H1 (cell line): ENCODE measurements at regions not wholly inside any gene's neighbourhood (a gene's known extent, or its start where the extent isn't known, plus 50 kb on each side); places are given as distances from the start of the nearest gene placed in this dataset.

ENCODE experiments used
- CTCF ChIA-PET: fragments of 300-600 bp; sonication (Branson Sonifier 250); formaldehyde crosslinking; loops from one replicate; lab custom pipeline; 2021; ENCODE audit not compliant: partially characterized antibody; lab: Charles Lee
- POLR2A ChIA-PET: fragments of 300-600 bp; sonication (Branson Sonifier 250); formaldehyde crosslinking; loops from one replicate; lab custom pipeline; 2021; ENCODE audit warnings: inconsistent platforms; ENCODE audit not compliant: partially characterized antibody; lab: Charles Lee
- DNase-seq, 2 experiments: peaks; one replicate each; pipeline versions ENCODE4 v3.0.0 to v3.0.0-alpha.2; 2010 to 2022; ENCODE audit warnings: low spot score in 2 of 2, low read depth in 1 of 2, mixed read lengths in 1 of 2
- FAIRE-seq: peaks from 2 replicates; lab custom pipeline; 2011; peaks lifted over from hg19 to GRCh38; lab: Jason Lieb, UNC
- H2AFZ ChIP-seq: 2 replicates; pipeline ENCODE4 v1.8.1; 2012; ENCODE audit warnings: low read length, inconsistent platforms
- H2AK5ac ChIP-seq: 2 replicates; pipeline ENCODE4 v1.6.1; 2013; ENCODE audit warnings: low read depth, low read length
- H2BK120ac ChIP-seq: replicated peaks from 2 replicates; pipeline ENCODE3; 2013; ENCODE audit warnings: low read depth, low read length, inconsistent platforms
- H2BK12ac ChIP-seq: 2 replicates; pipeline ENCODE4 v1.6.1; 2013; ENCODE audit warnings: low read depth, low read length
- H2BK15ac ChIP-seq: 2 replicates; pipeline ENCODE4 v1.6.1; 2013; ENCODE audit warnings: low read length
- H2BK20ac ChIP-seq: 2 replicates; pipeline ENCODE4 v1.6.1; 2013; ENCODE audit warnings: low read length
- H2BK5ac ChIP-seq: 2 replicates; pipeline ENCODE4 v1.6.1; 2013; ENCODE audit warnings: low read depth, low read length
- H3K14ac ChIP-seq: 2 replicates; pipeline ENCODE4 v1.6.1; 2013; ENCODE audit warnings: inconsistent platforms; ENCODE audit not compliant: insufficient read length
- H3K18ac ChIP-seq: 2 replicates; pipeline ENCODE4 v1.6.1; 2013; ENCODE audit warnings: low read length; ENCODE audit errors: extremely low read depth
- H3K23ac ChIP-seq: 2 replicates; pipeline ENCODE4 v1.6.1; 2013; ENCODE audit warnings: inconsistent platforms; ENCODE audit not compliant: insufficient read length
- H3K23me2 ChIP-seq: 2 replicates; pipeline ENCODE4 v1.6.1; 2013; ENCODE audit warnings: low read depth, low read length
- H3K27ac ChIP-seq: 2 replicates; pipeline ENCODE4 v1.6.1; 2011; ENCODE audit warnings: low read depth, low read length, inconsistent platforms
- H3K27me3 ChIP-seq, 4 experiments: replicated peaks in 1 of 4; 1 replicate in 1 of 4; 2 replicates in 3 of 4; pipeline versions ENCODE4 v1.6.1 to v1.8.1; 2011 to 2013; ENCODE audit warnings: low read length in 3 of 4, mild to moderate bottlenecking in 3 of 4, inconsistent platforms in 2 of 4, mixed read lengths in 2 of 4, moderate library complexity in 1 of 4; ENCODE audit not compliant: control insufficient read depth in 3 of 4, insufficient read depth in 3 of 4; ENCODE audit errors: extremely low read depth in 1 of 4
- H3K36me3 ChIP-seq, 4 experiments: 2 replicates each; pipeline versions ENCODE4 v1.6.1 to v1.8.1; 2011 to 2013; ENCODE audit warnings: mild to moderate bottlenecking in 4 of 4, low read length in 3 of 4, moderate library complexity in 2 of 4, control low read depth in 1 of 4, inconsistent platforms in 1 of 4; ENCODE audit not compliant: insufficient read depth in 4 of 4, control insufficient read depth in 2 of 4
- H3K4ac ChIP-seq: replicated peaks from 2 replicates; pipeline ENCODE3; 2013; ENCODE audit warnings: low read length, low read depth, mixed read lengths, inconsistent platforms; ENCODE audit not compliant: insufficient read length
- H3K4me1 ChIP-seq, 4 experiments: replicated peaks in 1 of 4; 1 replicate in 1 of 4; 2 replicates in 3 of 4; pipeline versions ENCODE4 v1.6.1 to v1.8.1; 2011 to 2013; ENCODE audit warnings: low read length in 3 of 4, inconsistent platforms in 2 of 4, mixed read lengths in 1 of 4; ENCODE audit not compliant: insufficient read depth in 4 of 4, control insufficient read depth in 3 of 4
- H3K4me2 ChIP-seq, 2 experiments: 2 replicates each; pipeline versions ENCODE4 v1.6.1 to v1.8.1; 2011 to 2013; ENCODE audit warnings: low read depth in 2 of 2, low read length in 2 of 2, control low read depth in 1 of 2, inconsistent platforms in 1 of 2, mild to moderate bottlenecking in 1 of 2; ENCODE audit not compliant: insufficient read depth in 1 of 2
- H3K4me3 ChIP-seq, 4 experiments: fragments of 200-600, 300-600 bp in 1 of 4; sonication (generic), shearing (Covaris generic), sonication (Bioruptor Twin) in 1 of 4; 2 replicates each; pipeline versions ENCODE4 v1.5.1 to v1.8.1; 2011 to 2016; ENCODE audit warnings: low read length in 4 of 4, low read depth in 3 of 4, control low read depth in 2 of 4, inconsistent platforms in 2 of 4, mild to moderate bottlenecking in 2 of 4, mixed read lengths in 1 of 4, moderate library complexity in 1 of 4; ENCODE audit not compliant: insufficient read depth in 2 of 4; ENCODE audit errors: extremely low read depth in 1 of 4
- H3K56ac ChIP-seq: replicated peaks from 2 replicates; pipeline ENCODE3; 2013; ENCODE audit warnings: low read depth, mild to moderate bottlenecking, mixed read lengths, low read length, inconsistent platforms; ENCODE audit not compliant: insufficient read length
- H3K79me1 ChIP-seq: 2 replicates; pipeline ENCODE4 v1.6.1; 2013; ENCODE audit warnings: low read depth, low read length, control low read depth
- H3K79me2 ChIP-seq, 2 experiments: 2 replicates each; pipeline versions ENCODE4 v1.6.1 to v1.8.1; 2012 to 2013; ENCODE audit warnings: low read length in 2 of 2, mild to moderate bottlenecking in 2 of 2, inconsistent platforms in 1 of 2; ENCODE audit not compliant: insufficient read depth in 2 of 2, control insufficient read depth in 1 of 2
- H3K9ac ChIP-seq, 4 experiments: replicated peaks in 1 of 4; 1 replicate in 1 of 4; 2 replicates in 3 of 4; pipeline versions ENCODE4 v1.6.1 to v1.8.1; 2011 to 2013; ENCODE audit warnings: low read depth in 3 of 4, low read length in 3 of 4, control low read depth in 2 of 4, mild to moderate bottlenecking in 2 of 4, moderate library complexity in 2 of 4, inconsistent platforms in 1 of 4; ENCODE audit errors: extremely low read depth in 1 of 4
- H3K9me3 ChIP-seq, 2 experiments: 2 replicates each; pipeline versions ENCODE4 v1.6.1 to v1.8.1; 2012 to 2013; ENCODE audit warnings: mild to moderate bottlenecking in 2 of 2, moderate library complexity in 2 of 2, control low read depth in 1 of 2, inconsistent platforms in 1 of 2, low read depth in 1 of 2, low read length in 1 of 2, mixed read lengths in 1 of 2; ENCODE audit not compliant: insufficient read depth in 2 of 2
- H4K20me1 ChIP-seq, 2 experiments: replicated peaks in 1 of 2; 2 replicates each; pipeline versions ENCODE3 to v1.8.1; 2011 to 2013; ENCODE audit warnings: inconsistent platforms in 2 of 2, low read length in 2 of 2, mild to moderate bottlenecking in 1 of 2; ENCODE audit not compliant: insufficient read depth in 2 of 2, control insufficient read depth in 1 of 2
- H4K5ac ChIP-seq: 2 replicates; pipeline ENCODE4 v1.6.1; 2013; ENCODE audit warnings: low read length, low read depth, mixed read lengths, inconsistent platforms; ENCODE audit not compliant: insufficient read length
- H4K8ac ChIP-seq: 2 replicates; pipeline ENCODE4 v1.8.0; 2013; ENCODE audit warnings: mild to moderate bottlenecking, moderate library complexity, low read length, inconsistent platforms; ENCODE audit not compliant: insufficient read depth; ENCODE audit errors: extremely low read depth
- H4K91ac ChIP-seq: replicated peaks from 2 replicates; pipeline ENCODE3; 2013; ENCODE audit warnings: low read length, mixed read lengths, inconsistent platforms; ENCODE audit not compliant: insufficient read length
- GTF2F1 ChIP-seq: IDR thresholded peaks from 2 replicates; pipeline ENCODE4 v1.6.1; 2012; ENCODE audit warnings: low read depth, low read length, improper control_type of control experiment, borderline replicate concordance
- RFX5 ChIP-seq: IDR thresholded peaks from 2 replicates; pipeline ENCODE4 v1.6.1; 2011; ENCODE audit warnings: low read depth, low read length, improper control_type of control experiment, borderline replicate concordance
- TAF1 ChIP-seq: IDR thresholded peaks from 2 replicates; pipeline ENCODE4 v1.6.1; 2011; ENCODE audit warnings: mild to moderate bottlenecking, low read depth, low read length
- WGBS, 2 experiments: shearing (Covaris generic) in 1 of 2; methylation state at CpG; one replicate each; pipeline versions ENCODE4 v1.1.6 to v1.1.7; 2013 to 2015; ENCODE audit warnings: low lambda C conversion rate in 2 of 2, mixed read lengths in 2 of 2, inconsistent platforms in 1 of 2, low coverage in 1 of 2, missing lambda C conversion rate in 1 of 2; ENCODE audit not compliant: insufficient replicate concordance in 2 of 2, insufficient coverage in 1 of 2, insufficient read length in 1 of 2; ENCODE audit errors: extremely low coverage in 1 of 2, missing lambda C conversion rate in 1 of 2; 5-methylcytosine and 5-hydroxymethylcytosine counted together

DNA sequence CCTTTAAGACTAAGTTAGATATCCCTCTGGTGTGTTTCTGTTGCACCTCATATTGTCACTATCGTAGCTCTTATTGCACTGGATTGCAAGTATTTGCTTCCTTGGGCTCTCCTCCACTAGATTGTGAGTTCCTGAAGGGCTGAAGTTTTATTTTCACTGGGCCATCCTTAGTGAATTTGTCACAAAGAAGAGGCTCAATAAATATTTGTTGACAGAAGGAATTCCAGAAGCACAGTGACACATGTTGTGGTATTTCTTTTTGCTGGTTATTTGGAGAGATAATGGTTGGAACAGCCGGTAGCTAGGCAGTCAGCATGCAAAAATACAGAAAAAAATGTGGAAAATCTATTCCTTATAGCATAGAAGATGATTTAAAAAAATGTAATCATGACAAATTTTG lies 129.9 kb upstream of the ZRANB2 start:
- Histone ChIP-seq H3K56ac (no peak overlapping the region), H3K9ac (no peak overlapping the region), H2BK20ac (no peak overlapping the region), H3K36me3 (no peaks in the 10 kb centered on the region), H3K4me2 (no peak overlapping the region), H3K79me2 (no peaks in the 10 kb centered on the region), H4K91ac (no peak overlapping the region), H3K27ac (no peak overlapping the region), H2BK5ac (no peak overlapping the region), H2AK5ac (no peak overlapping the region), H3K4ac (no peak overlapping the region), H3K23ac (no peak overlapping the region), H3K18ac (no peak overlapping the region), H3K79me1 (no peaks in the 10 kb centered on the region), H3K27me3 (no peaks in the 10 kb centered on the region), H4K5ac (no peak overlapping the region), H3K23me2 (no peaks in the 10 kb centered on the region), H4K20me1 (no peaks in the 10 kb centered on the region), H3K14ac (no peak overlapping the region), H2BK15ac (no peak overlapping the region), H2AFZ (no peak overlapping the region), H3K4me1 (no peaks in the 10 kb centered on the region), H3K4me3 (no peak overlapping the region), H2BK12ac (no peak overlapping the region), H3K9me3 (no peaks in the 10 kb centered on the region), H2BK120ac (no peak overlapping the region), H4K8ac (no peak overlapping the region)
- POLR2A ChIA-PET = no interaction called here
- 88% methylated on average over 2 of the region's 2 CpGs; no CpG with 5 or more reads in 1 of the 2 experiments for WGBS, 2 experiments
- CTCF ChIA-PET = interaction anchor here (1.7 kb wide), 1 partner anchor 133 kb away, joined by 4 read pairs; no protein-coding TSS in a partner anchor
- no peak for FAIRE-seq
- DNase-seq = no peak
- no peak for TF ChIP-seq GTF2F1
- no peak for TF ChIP-seq TAF1
- no peak for TF ChIP-seq RFX5
